ENCODE measurements at regions not wholly inside any gene's neighbourhood (a gene's known extent, or its start where the extent isn't known, plus 50 kb on each side); places are given as distances from the start of the nearest gene placed in this dataset.

- no peak overlapping the region for H3K27ac ChIP-seq
- in situ Hi-C loops (cut with MboI), result no loop called here
Observed at GRCh38 chr2:64793701-64794100, 140.0 kb upstream of the SERTAD2 start.

GRCh38 chr2:64794426-64794995, 140.8 kb upstream of the SERTAD2 start:
- no peaks in the 10 kb centered on the region for H3K79me2 ChIP-seq (ENCODE audit: insufficient read depth)
- 0 out of 2 replicates have a peak, but pooled peaks cover 12% of the 10 kb centered on the region for H3F3A ChIP-seq (ENCODE audit: insufficient read depth)
- no peak overlapping the region for H2AFZ ChIP-seq
- 84 to 85% methylated on average over 6 of the region's 6 CpGs for WGBS, 2 experiments (ENCODE audit: low coverage in 1 of 2, low lambda C conversion rate in 2 of 2, missing lambda C conversion rate in 2 of 2)
- TF ChIP-seq EZH2phosphoT487 (IDR thresholded peaks at IDR 0.05; ENCODE audit: insufficient read depth, low read depth) (no peak), EZH2 (IDR thresholded peaks at IDR 0.05; ENCODE audit: insufficient read depth, poor library complexity, severe bottlenecking) (no peak)
- no peak overlapping the region for H3K27ac ChIP-seq
- no peak overlapping the region for H3K9ac ChIP-seq
- no peaks in the 10 kb centered on the region for H3K36me3 ChIP-seq (ENCODE audit: low read depth)
- H3K4me3 ChIP-seq, result no peak overlapping the region
- H4K20me1 ChIP-seq (ENCODE audit: insufficient read depth), result no peaks in the 10 kb centered on the region
- no peak for DNase-seq
- no peak overlapping the region for H3K4me2 ChIP-seq (ENCODE audit: unreplicated experiment)
- H3K27me3 ChIP-seq (replicated peaks; ENCODE audit: insufficient read depth), result no peaks in the 10 kb centered on the region
- H3K9me3 ChIP-seq (ENCODE audit: low read depth), result no peaks in the 10 kb centered on the region
- H3K4me1 ChIP-seq (ENCODE audit: insufficient read depth), result peaks cover 18% of the 10 kb centered on the region
- no peaks in the 10 kb centered on the region for H3K9me2 ChIP-seq (ENCODE audit: insufficient read depth)
- in situ Hi-C loops (cut with MboI), result no loop called here

More at GRCh38 chr2:64793701-64794100, 140.0 kb upstream of the SERTAD2 start:
- 0 out of 2 replicates have a peak, but pooled peaks cover 11% of the 10 kb centered on the region for H3F3A ChIP-seq (ENCODE audit: insufficient read depth)
- no peaks in the 10 kb centered on the region for H4K20me1 ChIP-seq (ENCODE audit: insufficient read depth)
- no peak for TF ChIP-seq EZH2 (IDR thresholded peaks at IDR 0.05; ENCODE audit: insufficient read depth, poor library complexity, severe bottlenecking)
- no peak for TF ChIP-seq EZH2phosphoT487 (IDR thresholded peaks at IDR 0.05; ENCODE audit: insufficient read depth, low read depth)
- no peaks in the 10 kb centered on the region for H3K9me3 ChIP-seq (ENCODE audit: low read depth)
- no peak for DNase-seq
- H3K9ac ChIP-seq, result no peak overlapping the region
- H3K79me2 ChIP-seq (ENCODE audit: insufficient read depth), result no peaks in the 10 kb centered on the region
- H3K4me2 ChIP-seq (ENCODE audit: unreplicated experiment), result no peak overlapping the region
- H3K9me2 ChIP-seq (ENCODE audit: insufficient read depth), result no peaks in the 10 kb centered on the region
- H3K27me3 ChIP-seq (replicated peaks; ENCODE audit: insufficient read depth), result no peaks in the 10 kb centered on the region
- peaks cover 15% of the 10 kb centered on the region for H3K4me1 ChIP-seq (ENCODE audit: insufficient read depth)
- H3K36me3 ChIP-seq (ENCODE audit: low read depth), result no peaks in the 10 kb centered on the region
- 100% methylated on average over 1 of the region's 1 CpG for WGBS, 2 experiments (ENCODE audit: low coverage in 1 of 2, low lambda C conversion rate in 2 of 2, missing lambda C conversion rate in 2 of 2)
- no peak overlapping the region for H3K4me3 ChIP-seq
- no peak overlapping the region for H2AFZ ChIP-seq

GRCh38 chr2:64795024-64795592, 141.4 kb upstream of the SERTAD2 start:
- 96 to 98% methylated on average over 6 of the region's 6 CpGs for WGBS, 2 experiments (ENCODE audit: low coverage in 1 of 2, low lambda C conversion rate in 2 of 2, missing lambda C conversion rate in 2 of 2)
- no peak overlapping the region for H3K4me2 ChIP-seq (ENCODE audit: unreplicated experiment)
- H3K4me3 ChIP-seq, result no peak overlapping the region
- H3K36me3 ChIP-seq (ENCODE audit: low read depth), result no peaks in the 10 kb centered on the region
- H3K9me3 ChIP-seq (ENCODE audit: low read depth), result no peaks in the 10 kb centered on the region
- DNase-seq, result no peak
- no peaks in the 10 kb centered on the region for H4K20me1 ChIP-seq (ENCODE audit: insufficient read depth)
- no peak overlapping the region for H2AFZ ChIP-seq
- peaks cover 18% of the 10 kb centered on the region for H3K4me1 ChIP-seq (ENCODE audit: insufficient read depth)
- H3K9ac ChIP-seq, result no peak overlapping the region
- H3K79me2 ChIP-seq (ENCODE audit: insufficient read depth), result no peaks in the 10 kb centered on the region
- no peaks in the 10 kb centered on the region for H3K9me2 ChIP-seq (ENCODE audit: insufficient read depth)
- TF ChIP-seq EZH2phosphoT487 (IDR thresholded peaks at IDR 0.05; ENCODE audit: insufficient read depth, low read depth) (no peak), EZH2 (IDR thresholded peaks at IDR 0.05; ENCODE audit: insufficient read depth, poor library complexity, severe bottlenecking) (no peak)
- 0 out of 2 replicates have a peak, but pooled peaks cover 12% of the 10 kb centered on the region for H3F3A ChIP-seq (ENCODE audit: insufficient read depth)
- no peaks in the 10 kb centered on the region for H3K27me3 ChIP-seq (replicated peaks; ENCODE audit: insufficient read depth)
- H3K27ac ChIP-seq, result no peak overlapping the region
- in situ Hi-C loops (cut with MboI), result no loop called here

GRCh38 chr2:64796926-64797325, 143.2 kb upstream of the SERTAD2 start:
- Histone ChIP-seq H3K9me3 (ENCODE audit: low read depth) (no peaks in the 10 kb centered on the region), H3K4me2 (ENCODE audit: unreplicated experiment) (no peak overlapping the region), H3K27me3 (replicated peaks; ENCODE audit: insufficient read depth) (no peaks in the 10 kb centered on the region), H3K79me2 (ENCODE audit: insufficient read depth) (no peaks in the 10 kb centered on the region), H2AFZ (no peak overlapping the region), H3K27ac (no peak overlapping the region), H4K20me1 (ENCODE audit: insufficient read depth) (no peaks in the 10 kb centered on the region), H3K9me2 (ENCODE audit: insufficient read depth) (no peaks in the 10 kb centered on the region), H3K4me1 (ENCODE audit: insufficient read depth) (peaks cover 18% of the 10 kb centered on the region), H3K36me3 (ENCODE audit: low read depth) (no peaks in the 10 kb centered on the region), H3K4me3 (no peak overlapping the region), H3K9ac (no peak overlapping the region), H3F3A (ENCODE audit: insufficient read depth) (0 out of 2 replicates have a peak, but pooled peaks cover 12% of the 10 kb centered on the region)
- DNase-seq, result no peak
- in situ Hi-C loops (cut with MboI), result no loop called here
- TF ChIP-seq EZH2phosphoT487 (IDR thresholded peaks at IDR 0.05; ENCODE audit: insufficient read depth, low read depth) (no peak), EZH2 (IDR thresholded peaks at IDR 0.05; ENCODE audit: insufficient read depth, poor library complexity, severe bottlenecking) (no peak)
- WGBS, 2 experiments (ENCODE audit: low coverage in 1 of 2, low lambda C conversion rate in 2 of 2, missing lambda C conversion rate in 2 of 2), result 88 to 89% methylated on average over 6 of the region's 6 CpGs
